ENCODE measurements at regions not wholly inside any gene's neighbourhood (a gene's known extent, or its start where the extent isn't known, plus 50 kb on each side); places are given as distances from the start of the nearest gene placed in this dataset.
"Not testable (repeated sequence)": the region's sequence is repeated elsewhere in the genome, so short reads cannot be mapped to it uniquely, and the experiment has no call there.

GRCh38 chr11:19418221-19418620 is 177.5 kb upstream of the E2F8 start:
- Histone ChIP-seq H3K4me1 (ENCODE audit: insufficient read depth) (no peaks in the 10 kb centered on the region), H3K36me3 (ENCODE audit: insufficient read depth) (no peaks in the 10 kb centered on the region), H3K4me2 (no peak overlapping the region), H3K27me3 (ENCODE audit: insufficient read depth) (no peaks in the 10 kb centered on the region), H4K20me1 (replicated peaks; ENCODE audit: insufficient read depth) (no peaks in the 10 kb centered on the region), H3F3A (replicated peaks; ENCODE audit: low read depth) (no peaks in the 10 kb centered on the region), H2AFZ (no peak overlapping the region), H3K9me2 (ENCODE audit: insufficient read depth) (no peaks in the 10 kb centered on the region), H3K4me3 (no peak overlapping the region), H3K79me2 (replicated peaks; ENCODE audit: insufficient read depth) (no peaks in the 10 kb centered on the region), H3K27ac (ENCODE audit: low read depth) (no peak overlapping the region)
- no peak overlapping the region for H3K4me3 Mint-ChIP-seq
- ATAC-seq (no peak), DNase-seq (ENCODE audit: low spot score) (no peak)
- H3K9me3 Mint-ChIP-seq, result no peaks in the 10 kb centered on the region
- no peaks in the 10 kb centered on the region for H3K36me3 Mint-ChIP-seq (ENCODE audit: low read depth)
- no peaks in the 10 kb centered on the region for H3K27me3 Mint-ChIP-seq (ENCODE audit: insufficient read depth, low read depth, poor library complexity)
- TF ChIP-seq POLR2AphosphoS5 (IDR thresholded peaks at IDR 0.05; ENCODE audit: low read depth) (no peak), ETS1 (IDR thresholded peaks at IDR 0.05) (no peak), ZNF462 (CRISPR knock-in tag; IDR thresholded peaks at IDR 0.05) (no peak), CREB1 (CRISPR knock-in tag; IDR thresholded peaks at IDR 0.05; ENCODE audit: low read depth) (no peak)
- peaks cover 5% of the 10 kb centered on the region; the same call in 2 of the 3 replicates for H3K4me1 Mint-ChIP-seq
- no peak overlapping the region for H3K27ac Mint-ChIP-seq

- H3F3A ChIP-seq (replicated peaks; ENCODE audit: low read depth); H3K9me2 ChIP-seq (ENCODE audit: insufficient read depth); H4K20me1 ChIP-seq (replicated peaks; ENCODE audit: insufficient read depth); H3K4me1 ChIP-seq (ENCODE audit: insufficient read depth); H3K36me3 Mint-ChIP-seq (ENCODE audit: low read depth); H3K4me2 ChIP-seq; H3K79me2 ChIP-seq (replicated peaks; ENCODE audit: insufficient read depth); H3K4me3 ChIP-seq; H3K9me3 Mint-ChIP-seq; DNase-seq (ENCODE audit: low spot score); ATAC-seq; H3K36me3 ChIP-seq (ENCODE audit: insufficient read depth); H3K4me3 Mint-ChIP-seq; H3K27ac Mint-ChIP-seq; H3K27me3 ChIP-seq (ENCODE audit: insufficient read depth); H3K27ac ChIP-seq (ENCODE audit: low read depth); H3K27me3 Mint-ChIP-seq (ENCODE audit: insufficient read depth, low read depth, poor library complexity); H3K4me1 Mint-ChIP-seq: not testable (repeated sequence)
- H2AFZ ChIP-seq, result 0 out of 2 replicates have a peak overlapping the region, but pooled peaks have one; percentile 76
These were observed 171.3 kb upstream of the E2F8 start for GRCh38 chr11:19412070-19412469.
